Activated T-cell treated with anti-CD3 and anti-CD28 coated beads, Interleukin-2, amount 50 U/mL, for 24 hours (primary cell): ENCODE measurements at regions not wholly inside any gene's neighbourhood (a gene's known extent, or its start where the extent isn't known, plus 50 kb on each side); places are given as distances from the start of the nearest gene placed in this dataset.

Source experiments
- DNase-seq: peaks from one replicate; pipeline ENCODE4 v3.0.0-alpha.2; 2020
- H3K27ac Mint-ChIP-seq: 2 replicates; pipeline ENCODE4 v1.8.0; 2020; ENCODE audit warnings: mild to moderate bottlenecking, mixed read lengths
- H3K27me3 Mint-ChIP-seq: 2 replicates; pipeline ENCODE4 v1.8.0; 2020; ENCODE audit warnings: mixed read lengths
- H3K36me3 Mint-ChIP-seq: 2 replicates; pipeline ENCODE4 v1.8.0; 2020; ENCODE audit warnings: low read depth, mixed read lengths
- H3K4me1 Mint-ChIP-seq: 2 replicates; pipeline ENCODE4 v1.8.0; 2020; ENCODE audit warnings: low read depth, mixed read lengths
- H3K4me3 Mint-ChIP-seq: 2 replicates; pipeline ENCODE4 v1.8.0; 2020; ENCODE audit warnings: mild to moderate bottlenecking, moderate library complexity, mixed read lengths
- H3K9me3 Mint-ChIP-seq: 2 replicates; pipeline ENCODE4 v1.8.0; 2020; ENCODE audit warnings: mixed read lengths

- peaks cover 17% of the 10 kb centered on the region for H3K27me3 Mint-ChIP-seq
- no peak overlapping the region for H3K27ac Mint-ChIP-seq
- H3K4me3 Mint-ChIP-seq: no peak overlapping the region
- H3K4me1 Mint-ChIP-seq: no peaks in the 10 kb centered on the region
- no peaks in the 10 kb centered on the region for H3K36me3 Mint-ChIP-seq
- DNase-seq: no peak
- H3K9me3 Mint-ChIP-seq: no peaks in the 10 kb centered on the region
These were observed 57.6 kb downstream of the JRKL start for GRCh38 chr11:96447208-96448110.

- Mint-ChIP-seq H3K27ac (no peak overlapping the region), H3K27me3 (peaks cover 15% of the 10 kb centered on the region), H3K36me3 (no peaks in the 10 kb centered on the region), H3K4me1 (no peaks in the 10 kb centered on the region), H3K4me3 (no peak overlapping the region), H3K9me3 (no peaks in the 10 kb centered on the region)
- no peak for DNase-seq
These were observed 58.4 kb downstream of the JRKL start for GRCh38 chr11:96448225-96448624.

GRCh38 chr11:96456111-96456510 lies 66.3 kb downstream of the JRKL start:
- H3K27ac Mint-ChIP-seq: no peak overlapping the region
- peaks cover 24% of the 10 kb centered on the region for H3K27me3 Mint-ChIP-seq
- H3K9me3 Mint-ChIP-seq: no peaks in the 10 kb centered on the region
- H3K4me3 Mint-ChIP-seq: no peak overlapping the region
- DNase-seq: no peak
- H3K36me3 Mint-ChIP-seq: no peaks in the 10 kb centered on the region
- no peaks in the 10 kb centered on the region for H3K4me1 Mint-ChIP-seq

GRCh38 chr11:96459751-96460150 lies 69.9 kb downstream of the JRKL start:
- Mint-ChIP-seq H3K9me3 (no peaks in the 10 kb centered on the region), H3K36me3 (no peaks in the 10 kb centered on the region), H3K27ac (no peak overlapping the region), H3K27me3 (peaks cover 21% of the 10 kb centered on the region), H3K4me3 (no peak overlapping the region), H3K4me1 (peaks cover 3% of the 10 kb centered on the region)
- DNase-seq: no peak

- Mint-ChIP-seq H3K4me3 (no peak overlapping the region), H3K4me1 (peaks cover 3% of the 10 kb centered on the region), H3K27me3 (peaks cover 11% of the 10 kb centered on the region), H3K36me3 (no peaks in the 10 kb centered on the region), H3K27ac (no peak overlapping the region), H3K9me3 (no peaks in the 10 kb centered on the region)
- no peak for DNase-seq
These were observed 72.1 kb downstream of the JRKL start for GRCh38 chr11:96461871-96462270.

GRCh38 chr11:96464700-96465307 lies 75.0 kb downstream of the JRKL start:
- peak overlapping the region; percentile 54 for H3K4me3 Mint-ChIP-seq
- DNase-seq: no peak

GRCh38 chr11:96465512-96465911 lies 75.7 kb downstream of the JRKL start:
- Mint-ChIP-seq H3K9me3 (no peaks in the 10 kb centered on the region), H3K27ac (no peak overlapping the region), H3K36me3 (no peaks in the 10 kb centered on the region), H3K4me3 (no peak overlapping the region), H3K27me3 (no peaks in the 10 kb centered on the region), H3K4me1 (peaks cover 6% of the 10 kb centered on the region)
- no peak for DNase-seq

More at GRCh38 chr11:96464700-96465307, 75.0 kb downstream of the JRKL start:
- Mint-ChIP-seq H3K9me3 (no peaks in the 10 kb centered on the region), H3K27me3 (peaks cover 4% of the 10 kb centered on the region), H3K27ac (no peak overlapping the region), H3K4me1 (peaks cover 3% of the 10 kb centered on the region), H3K36me3 (no peaks in the 10 kb centered on the region)

GRCh38 chr11:96466607-96467006 lies 76.8 kb downstream of the JRKL start:
- H3K9me3 Mint-ChIP-seq: no peaks in the 10 kb centered on the region
- H3K4me3 Mint-ChIP-seq: no peak overlapping the region
- H3K27me3 Mint-ChIP-seq: no peaks in the 10 kb centered on the region
- peaks cover 10% of the 10 kb centered on the region for H3K4me1 Mint-ChIP-seq
- no peak overlapping the region for H3K27ac Mint-ChIP-seq
- H3K36me3 Mint-ChIP-seq: no peaks in the 10 kb centered on the region
- no peak for DNase-seq

- H3K27ac Mint-ChIP-seq: no peak overlapping the region
- H3K4me1 Mint-ChIP-seq: peaks cover 7% of the 10 kb centered on the region
These were observed 80.0 kb downstream of the JRKL start for GRCh38 chr11:96469776-96470175.

GRCh38 chr11:96470521-96470920 lies 80.7 kb downstream of the JRKL start:
- Mint-ChIP-seq H3K9me3 (peaks cover 15% of the 10 kb centered on the region), H3K4me3 (no peak overlapping the region), H3K4me1 (peaks cover 7% of the 10 kb centered on the region), H3K27me3 (peaks cover 8% of the 10 kb centered on the region), H3K27ac (no peak overlapping the region), H3K36me3 (no peaks in the 10 kb centered on the region)
- DNase-seq: no peak

More at GRCh38 chr11:96469776-96470175, 80.0 kb downstream of the JRKL start:
- no peak for DNase-seq
- H3K9me3 Mint-ChIP-seq: peaks cover 14% of the 10 kb centered on the region
- H3K4me3 Mint-ChIP-seq: no peak overlapping the region
- H3K36me3 Mint-ChIP-seq: no peaks in the 10 kb centered on the region
- peaks cover 4% of the 10 kb centered on the region for H3K27me3 Mint-ChIP-seq

- no peak overlapping the region for H3K4me3 Mint-ChIP-seq
- no peak overlapping the region for H3K27ac Mint-ChIP-seq
- peaks cover 7% of the 10 kb centered on the region for H3K4me1 Mint-ChIP-seq
- H3K36me3 Mint-ChIP-seq: no peaks in the 10 kb centered on the region
- H3K27me3 Mint-ChIP-seq: peaks cover 8% of the 10 kb centered on the region
- no peak for DNase-seq
- H3K9me3 Mint-ChIP-seq: peaks cover 18% of the 10 kb centered on the region
These were observed 82.3 kb downstream of the JRKL start for GRCh38 chr11:96472085-96472484.

GRCh38 chr11:96474263-96474662 lies 84.5 kb downstream of the JRKL start:
- H3K9me3 Mint-ChIP-seq: peaks cover 20% of the 10 kb centered on the region
- no peaks in the 10 kb centered on the region for H3K36me3 Mint-ChIP-seq
- peaks cover 7% of the 10 kb centered on the region for H3K4me1 Mint-ChIP-seq
- DNase-seq: no peak
- peaks cover 8% of the 10 kb centered on the region for H3K27me3 Mint-ChIP-seq
- no peak overlapping the region for H3K4me3 Mint-ChIP-seq
- H3K27ac Mint-ChIP-seq: no peak overlapping the region

- Mint-ChIP-seq H3K27ac (no peak overlapping the region), H3K36me3 (no peaks in the 10 kb centered on the region), H3K4me3 (no peak overlapping the region), H3K9me3 (peaks cover 5% of the 10 kb centered on the region), H3K27me3 (peaks cover 9% of the 10 kb centered on the region), H3K4me1 (no peaks in the 10 kb centered on the region)
- DNase-seq: no peak
These were observed 91.4 kb downstream of the JRKL start for GRCh38 chr11:96481204-96481603.

- DNase-seq: no peak
- H3K36me3 Mint-ChIP-seq: no peaks in the 10 kb centered on the region
- H3K27me3 Mint-ChIP-seq: peaks cover 10% of the 10 kb centered on the region
- H3K27ac Mint-ChIP-seq: no peak overlapping the region
- no peaks in the 10 kb centered on the region for H3K4me1 Mint-ChIP-seq
- H3K9me3 Mint-ChIP-seq: peaks cover 4% of the 10 kb centered on the region
- no peak overlapping the region for H3K4me3 Mint-ChIP-seq
These were observed 92.0 kb downstream of the JRKL start for GRCh38 chr11:96481771-96482170.

GRCh38 chr11:96482193-96482592 lies 92.4 kb downstream of the JRKL start:
- Mint-ChIP-seq H3K4me3 (no peak overlapping the region), H3K27ac (no peak overlapping the region), H3K36me3 (no peaks in the 10 kb centered on the region), H3K27me3 (peaks cover 10% of the 10 kb centered on the region), H3K9me3 (peaks cover 2% of the 10 kb centered on the region), H3K4me1 (no peaks in the 10 kb centered on the region)
- DNase-seq: no peak
